GM12878 (cell line): ENCODE measurements at regions not wholly inside any gene's neighbourhood (a gene's known extent, or its start where the extent isn't known, plus 50 kb on each side); places are given as distances from the start of the nearest gene placed in this dataset.

Experiments used
- ATAC-seq: fragments of 200-7000 bp; cut with Tn5 transposase; 3 replicates; pipeline ENCODE4 v1.9.1; 2020; ENCODE audit warnings: mild to moderate bottlenecking, moderate library complexity
- BruUV-seq: library from RNA; stranded (reverse); fragments of 400-500 nt; replicated peaks from 2 replicates; lab custom pipeline; 2021; lab: Mats Ljungman, UMichigan
- CTCF ChIA-PET: fragments of 300-600 bp; sonication (Branson Sonifier 250); formaldehyde crosslinking; extraction: SDS; loops from one replicate; lab custom pipeline; 2021; ENCODE audit warnings: inconsistent platforms; lab: Yijun Ruan, JAX
- POLR2A ChIA-PET: fragments of 350-600 bp; formaldehyde crosslinking; extraction: SDS; loops from one replicate; lab custom pipeline; 2021; ENCODE audit warnings: inconsistent platforms; lab: Charles Lee
- RAD21 ChIA-PET: fragments of 300-600 bp; sonication (Branson Sonifier 250); formaldehyde crosslinking; loops from one replicate; lab custom pipeline; 2023; ENCODE audit warnings: antibody characterized with exemption; ENCODE audit not compliant: unreplicated experiment; lab: Charles Lee
- SMC1A ChIA-PET: fragments of 300-600 bp; sonication (Branson Sonifier 250); formaldehyde crosslinking; loops from one replicate; lab custom pipeline; 2023; ENCODE audit not compliant: unreplicated experiment, uncharacterized antibody; lab: Charles Lee
- DNase-seq: peaks from one replicate; pipeline ENCODE4 v3.0.0-alpha.2; 2011; ENCODE audit warnings: low read depth, low spot score
- FAIRE-seq: peaks from 3 replicates; lab custom pipeline; 2011; peaks lifted over from hg19 to GRCh38; lab: Jason Lieb, UNC
- H2AFZ ChIP-seq: 2 replicates; pipeline ENCODE4 v1.6.0; 2011; ENCODE audit warnings: low read depth, low read length, control low read depth; ENCODE audit not compliant: control insufficient read depth
- H3K27ac ChIP-seq: 2 replicates; pipeline ENCODE4 v1.5.1; 2011; ENCODE audit warnings: control low read depth; ENCODE audit not compliant: control insufficient read depth, insufficient read depth
- H3K27me3 ChIP-seq, 2 experiments: replicated peaks in 1 of 2; 2 replicates each; pipeline versions ENCODE4 v1.6.0 to v1.6.1; 2011; ENCODE audit warnings: low read length in 1 of 2; ENCODE audit not compliant: control insufficient read depth in 2 of 2, insufficient read depth in 2 of 2
- H3K36me3 ChIP-seq, 2 experiments: 2 replicates each; pipeline ENCODE4 v1.5.1; 2011; ENCODE audit warnings: low read length in 1 of 2; ENCODE audit not compliant: control insufficient read depth in 2 of 2, insufficient read depth in 2 of 2
- H3K4me1 ChIP-seq: 2 replicates; pipeline ENCODE4 v1.6.1; 2011; ENCODE audit warnings: mild to moderate bottlenecking, low read length, moderate library complexity, mixed read lengths; ENCODE audit not compliant: control insufficient read depth, insufficient read depth
- H3K4me2 ChIP-seq: 2 replicates; pipeline ENCODE4 v1.6.0; 2011; ENCODE audit warnings: control low read depth; ENCODE audit not compliant: control insufficient read depth, insufficient read depth
- H3K4me3 ChIP-seq: fragments of 200-600 bp; sonication (generic); 2 replicates; pipeline ENCODE4 v1.5.1; 2016
- H3K79me2 ChIP-seq: 2 replicates; pipeline ENCODE4 v1.6.0; 2011; ENCODE audit warnings: low read length; ENCODE audit not compliant: control insufficient read depth, insufficient read depth
- H3K9ac ChIP-seq: 2 replicates; pipeline ENCODE4 v1.8.0; 2011; ENCODE audit warnings: low read length, control low read depth, mixed read lengths; ENCODE audit not compliant: control insufficient read depth, insufficient read depth
- H3K9me3 ChIP-seq: replicated peaks from 3 replicates; pipeline ENCODE4 v1.5.1; 2011; ENCODE audit warnings: mild to moderate bottlenecking, low read length; ENCODE audit not compliant: control insufficient read depth, insufficient read depth
- H4K20me1 ChIP-seq: 2 replicates; pipeline ENCODE4 v1.6.0; 2011; ENCODE audit not compliant: control insufficient read depth, insufficient read depth
- ATF2 ChIP-seq: IDR thresholded peaks from 2 replicates; pipeline ENCODE4 v1.6.1; 2012; ENCODE audit warnings: low read length, inconsistent platforms
- ATF3 ChIP-seq: IDR thresholded peaks from 2 replicates; pipeline ENCODE4 v1.6.1; 2011; ENCODE audit warnings: low read depth, mild to moderate bottlenecking, low read length, moderate library complexity, borderline replicate concordance; ENCODE audit errors: extremely low read depth
- HDAC2 ChIP-seq: fragments of 200-600 bp; sonication (generic); IDR thresholded peaks from 2 replicates; pipeline ENCODE4 v1.6.1; 2017
- LARP7 ChIP-seq: fragments of 450-650 bp; IDR thresholded peaks from 2 replicates; pipeline ENCODE4 v1.6.1; 2017; ENCODE audit warnings: mild to moderate bottlenecking
- NR2F1 ChIP-seq: fragments of 450-650 bp; conservative IDR thresholded peaks from 2 replicates; pipeline ENCODE4 v1.6.1; 2017; ENCODE audit warnings: mild to moderate bottlenecking
- POLR2AphosphoS5 ChIP-seq: IDR thresholded peaks from 2 replicates; pipeline ENCODE4 v1.6.1; 2011; ENCODE audit warnings: mild to moderate bottlenecking, low read length, inconsistent platforms
- POU2F2 ChIP-seq: IDR thresholded peaks from 3 replicates; pipeline ENCODE4 v1.6.1; 2011; ENCODE audit warnings: low read depth, mild to moderate bottlenecking, low read length, borderline replicate concordance
- PRDM15 ChIP-seq: fragments of 450-650 bp; formaldehyde crosslinking; IDR thresholded peaks from 2 replicates; pipeline ENCODE4 v1.4.0; 2020; ENCODE audit warnings: mild to moderate bottlenecking, moderate library complexity
- SPI1 ChIP-seq: IDR thresholded peaks from 2 replicates; pipeline ENCODE4 v1.6.1; 2011; ENCODE audit warnings: low read depth, mild to moderate bottlenecking, low read length, moderate library complexity, borderline replicate concordance; ENCODE audit not compliant: insufficient read depth
- SUZ12 ChIP-seq: fragments of 200-600 bp; sonication (generic); IDR thresholded peaks from one replicate; pipeline ENCODE4 v1.6.1; 2018; ENCODE audit warnings: antibody characterized with exemption, mild to moderate bottlenecking; ENCODE audit not compliant: unreplicated experiment
- TAF1 ChIP-seq: IDR thresholded peaks from 2 replicates; pipeline ENCODE4 v1.6.1; 2011; ENCODE audit warnings: mild to moderate bottlenecking, low read depth, low read length, borderline replicate concordance
- TCF3 ChIP-seq: IDR thresholded peaks from 2 replicates; pipeline ENCODE4 v1.6.1; 2012; ENCODE audit warnings: low read depth, mild to moderate bottlenecking, low read length, borderline replicate concordance; ENCODE audit not compliant: insufficient read depth
- YY1 ChIP-seq: IDR thresholded peaks from 2 replicates; pipeline ENCODE4 v1.6.1; 2011; ENCODE audit warnings: low read depth, mild to moderate bottlenecking, low read length
- ZNF207 ChIP-seq: fragments of 450-650 bp; IDR thresholded peaks from 2 replicates; pipeline ENCODE4 v1.6.1; 2014; ENCODE audit warnings: antibody characterized with exemption, mild to moderate bottlenecking, borderline replicate concordance
- WGBS: methylation state at CpG from one replicate; pipeline ENCODE4 v1.1.6; 2016; ENCODE audit warnings: low lambda C conversion rate; ENCODE audit not compliant: insufficient replicate concordance, insufficient coverage; ENCODE audit errors: missing lambda C conversion rate; 5-methylcytosine and 5-hydroxymethylcytosine counted together
- in situ Hi-C: fragments of 300-500 bp; cut with MboI; formaldehyde crosslinking; loops from 9 replicates; pipeline ENCODE4 v1.14.3; 2018; ENCODE audit warnings: mixed read lengths
- intact Hi-C: fragments of 100-400 bp; cut with micrococcal nuclease; formaldehyde crosslinking; loops from one replicate; pipeline ENCODE4 v1.14.2; 2022; ENCODE audit not compliant: unreplicated experiment

GRCh38 chr5:2133080-2133479 is 250.4 kb upstream of the IRX4 start:
- no peaks in the 10 kb centered on the region for H4K20me1 ChIP-seq
- SMC1A ChIA-PET, result no interaction called here
- BruUV-seq, result no TSS peak
- H3K4me2 ChIP-seq, result no peak overlapping the region
- TF ChIP-seq ATF2, result no peak
- no peak for TF ChIP-seq PRDM15 (CRISPR knock-in tag)
- TF ChIP-seq TCF3, result no peak
- TF ChIP-seq POLR2AphosphoS5, result no peak
- TF ChIP-seq SUZ12, result no peak
- no peak for TF ChIP-seq YY1
- no peak for TF ChIP-seq POU2F2
- no peak for TF ChIP-seq NR2F1
- no peak for TF ChIP-seq LARP7
- TF ChIP-seq HDAC2, result no peak
- TF ChIP-seq ZNF207, result no peak
- TF ChIP-seq SPI1, result no peak
- no peak for TF ChIP-seq ATF3
- no peak for TF ChIP-seq TAF1
- no peak overlapping the region for H2AFZ ChIP-seq
- intact Hi-C loops, result no loop called here
- no peak for FAIRE-seq
- RAD21 ChIA-PET, result no interaction called here
- H3K9me3 ChIP-seq, result no peaks in the 10 kb centered on the region; the same call in 2 of the 3 replicates
- no peak overlapping the region for H3K27ac ChIP-seq
- no peak for DNase-seq
- no peaks in the 10 kb centered on the region for H3K79me2 ChIP-seq
- ATAC-seq, result no peak
- POLR2A ChIA-PET, result no interaction called here
- H3K4me3 ChIP-seq, result no peak overlapping the region
- no peaks in the 10 kb centered on the region for H3K27me3 ChIP-seq
- H3K9ac ChIP-seq, result no peak overlapping the region
- 54% methylated on average over 6 of the region's 6 CpGs for WGBS
- in situ Hi-C loops, result no loop called here
- H3K4me1 ChIP-seq, result no peaks in the 10 kb centered on the region
- no peaks in the 10 kb centered on the region for H3K36me3 ChIP-seq
- CTCF ChIA-PET, result no interaction called here
